ENCODE measurements at regions not wholly inside any gene's neighbourhood (a gene's known extent, or its start where the extent isn't known, plus 50 kb on each side); places are given as distances from the start of the nearest gene placed in this dataset.
"Not testable (repeated sequence)": the region's sequence is repeated elsewhere in the genome, so short reads cannot be mapped to it uniquely, and the experiment has no call there.

- DNase-seq = no peak
- Histone ChIP-seq H3K4me1 (ENCODE audit: control extremely low read depth in 1 of 4, control insufficient read depth in 4 of 4, insufficient read depth in 4 of 4, low read length in 3 of 4) (no peaks in the 10 kb centered on the region), H3K27ac (ENCODE audit: insufficient read depth in 1 of 2, low read depth in 1 of 2, low read length in 2 of 2, poor library complexity in 1 of 2, severe bottlenecking in 2 of 2) (no peak overlapping the region), H3K9me3 (ENCODE audit: control extremely low read depth in 1 of 5, control insufficient read depth in 4 of 5, insufficient read depth in 2 of 5, low read depth in 1 of 5, low read length in 4 of 5) (no peaks in the 10 kb centered on the region), H3K4me3 (ENCODE audit: control insufficient read depth in 1 of 7, extremely low read depth in 1 of 7, insufficient read depth in 4 of 7, low read depth in 2 of 7, low read length in 6 of 7) (no peak overlapping the region), H3K36me3 (ENCODE audit: control insufficient read depth in 4 of 4, insufficient read depth in 4 of 4, low read length in 3 of 4) (no peaks in the 10 kb centered on the region), H3K27me3 (replicated peaks in 2 of 5; ENCODE audit: control insufficient read depth in 4 of 5, insufficient read depth in 5 of 5, low read length in 4 of 5) (no peaks in the 10 kb centered on the region)
- ChIA-PET CTCF (no interaction called here), POLR2A (no interaction called here)
Measured at GRCh38 chr7:119090851-119091250, 866.3 kb downstream of the ANKRD7 start.

DNA sequence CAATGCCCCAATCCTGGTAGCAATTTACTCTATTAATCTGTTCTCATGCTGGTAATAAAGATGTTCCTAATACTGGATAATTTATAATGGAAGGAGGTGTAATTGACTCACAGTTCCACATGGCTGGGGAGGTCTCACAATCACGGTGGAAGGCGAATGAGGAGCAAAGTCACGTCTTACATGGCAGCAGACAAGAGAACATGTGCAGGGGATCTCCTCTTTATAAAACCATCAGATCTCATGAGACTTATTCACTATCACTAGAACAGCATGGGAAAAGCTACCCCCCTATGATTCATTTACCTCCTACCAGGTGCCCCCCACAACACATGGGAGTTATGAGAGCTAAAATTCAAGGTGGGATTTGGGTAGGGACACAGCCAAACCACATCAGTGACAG, 872.2 kb downstream of the ANKRD7 start:
- no CpG with 5 or more reads among the region's 3 CpGs for WGBS (ENCODE audit: insufficient coverage)
- Histone ChIP-seq H3K27ac (ENCODE audit: insufficient read depth in 1 of 2, low read depth in 1 of 2, low read length in 2 of 2, poor library complexity in 1 of 2, severe bottlenecking in 2 of 2) (no peak overlapping the region), H3K36me3 (ENCODE audit: control insufficient read depth in 4 of 4, insufficient read depth in 4 of 4, low read length in 3 of 4) (no peaks in the 10 kb centered on the region), H3K4me3 (ENCODE audit: control insufficient read depth in 1 of 7, extremely low read depth in 1 of 7, insufficient read depth in 4 of 7, low read depth in 2 of 7, low read length in 6 of 7) (no peak overlapping the region), H3K27me3 (replicated peaks in 2 of 5; ENCODE audit: control insufficient read depth in 4 of 5, insufficient read depth in 5 of 5, low read length in 4 of 5) (no peaks in the 10 kb centered on the region), H3K4me1 (ENCODE audit: control extremely low read depth in 1 of 4, control insufficient read depth in 4 of 4, insufficient read depth in 4 of 4, low read length in 3 of 4) (no peaks in the 10 kb centered on the region), H3K9me3 (ENCODE audit: control extremely low read depth in 1 of 5, control insufficient read depth in 4 of 5, insufficient read depth in 2 of 5, low read depth in 1 of 5, low read length in 4 of 5) (no peaks in the 10 kb centered on the region)
- ChIA-PET CTCF (no interaction called here), POLR2A (no interaction called here)
- DNase-seq = no peak

DNA sequence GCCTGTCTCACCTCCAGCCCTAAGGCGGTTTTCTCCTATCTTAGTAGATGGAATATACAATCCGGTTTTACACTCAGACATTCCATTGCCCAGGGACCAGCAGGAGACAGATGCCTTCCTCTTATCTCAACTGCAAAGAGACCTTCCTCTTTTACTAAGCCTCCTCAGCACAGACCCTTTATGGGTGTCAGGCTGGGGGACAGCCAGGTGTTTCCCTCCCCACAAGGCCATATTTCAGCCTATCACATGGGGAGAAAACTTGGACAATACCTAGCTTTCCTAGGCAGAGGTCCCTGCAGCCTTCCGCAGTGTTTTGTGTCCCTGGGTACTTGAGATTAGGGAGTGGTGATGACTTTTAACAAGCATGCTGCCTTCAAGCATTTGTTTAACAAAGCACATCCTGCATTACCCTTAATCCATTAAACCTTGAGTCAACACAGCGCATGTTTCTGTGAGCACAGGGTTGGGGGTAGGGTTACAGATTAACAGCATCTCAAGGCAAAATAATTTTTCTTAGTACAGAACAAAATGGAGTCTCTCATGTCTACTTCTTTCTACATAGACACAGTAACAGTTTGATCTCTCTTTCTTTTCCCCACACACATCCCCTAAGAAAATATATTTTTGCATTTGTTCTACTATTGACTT, 876.2 kb downstream of the ANKRD7 start:
- CTCF ChIA-PET; H3K9me3 ChIP-seq (ENCODE audit: control extremely low read depth in 1 of 5, control insufficient read depth in 4 of 5, insufficient read depth in 2 of 5, low read depth in 1 of 5, low read length in 4 of 5); H3K4me1 ChIP-seq (ENCODE audit: control extremely low read depth in 1 of 4, control insufficient read depth in 4 of 4, insufficient read depth in 4 of 4, low read length in 3 of 4); H3K27ac ChIP-seq (ENCODE audit: insufficient read depth in 1 of 2, low read depth in 1 of 2, low read length in 2 of 2, poor library complexity in 1 of 2, severe bottlenecking in 2 of 2); POLR2A ChIA-PET; DNase-seq; H3K36me3 ChIP-seq (ENCODE audit: control insufficient read depth in 4 of 4, insufficient read depth in 4 of 4, low read length in 3 of 4); H3K4me3 ChIP-seq (ENCODE audit: control insufficient read depth in 1 of 7, extremely low read depth in 1 of 7, insufficient read depth in 4 of 7, low read depth in 2 of 7, low read length in 6 of 7); H3K27me3 ChIP-seq (replicated peaks in 2 of 5; ENCODE audit: control insufficient read depth in 4 of 5, insufficient read depth in 5 of 5, low read length in 4 of 5): not testable (repeated sequence)
- WGBS (ENCODE audit: insufficient coverage) = 73% methylated on average over 3 of the region's 4 CpGs

DNA sequence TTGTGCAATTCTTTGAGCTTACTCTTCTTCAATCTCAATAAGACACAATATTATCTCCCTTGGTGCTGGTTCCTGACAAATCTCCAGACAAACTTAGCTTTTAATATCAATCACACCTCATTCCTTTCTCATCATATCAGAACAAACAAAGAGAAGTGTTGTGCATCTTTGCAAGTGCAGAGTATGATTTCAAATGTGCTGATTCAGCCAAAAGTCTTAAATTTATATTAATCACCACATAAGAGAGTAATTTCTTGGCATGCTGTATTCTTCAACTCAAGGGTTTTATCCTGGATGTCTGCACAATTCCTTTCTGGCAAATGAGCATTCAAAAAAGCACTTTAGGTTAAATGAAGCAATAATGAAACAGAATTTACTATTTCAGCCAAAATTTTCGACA, 877.8 kb downstream of the ANKRD7 start:
- Histone ChIP-seq H3K36me3 (ENCODE audit: control insufficient read depth in 4 of 4, insufficient read depth in 4 of 4, low read length in 3 of 4) (no peaks in the 10 kb centered on the region), H3K4me1 (ENCODE audit: control extremely low read depth in 1 of 4, control insufficient read depth in 4 of 4, insufficient read depth in 4 of 4, low read length in 3 of 4) (no peaks in the 10 kb centered on the region), H3K9me3 (ENCODE audit: control extremely low read depth in 1 of 5, control insufficient read depth in 4 of 5, insufficient read depth in 2 of 5, low read depth in 1 of 5, low read length in 4 of 5) (no peaks in the 10 kb centered on the region), H3K4me3 (ENCODE audit: control insufficient read depth in 1 of 7, extremely low read depth in 1 of 7, insufficient read depth in 4 of 7, low read depth in 2 of 7, low read length in 6 of 7) (no peak overlapping the region), H3K27me3 (replicated peaks in 2 of 5; ENCODE audit: control insufficient read depth in 4 of 5, insufficient read depth in 5 of 5, low read length in 4 of 5) (no peaks in the 10 kb centered on the region), H3K27ac (ENCODE audit: insufficient read depth in 1 of 2, low read depth in 1 of 2, low read length in 2 of 2, poor library complexity in 1 of 2, severe bottlenecking in 2 of 2) (no peak overlapping the region)
- WGBS (ENCODE audit: insufficient coverage) = no CpG with 5 or more reads among the region's 1 CpG
- CTCF ChIA-PET = no interaction called here
- no peak for DNase-seq
- POLR2A ChIA-PET = no interaction called here

DNA sequence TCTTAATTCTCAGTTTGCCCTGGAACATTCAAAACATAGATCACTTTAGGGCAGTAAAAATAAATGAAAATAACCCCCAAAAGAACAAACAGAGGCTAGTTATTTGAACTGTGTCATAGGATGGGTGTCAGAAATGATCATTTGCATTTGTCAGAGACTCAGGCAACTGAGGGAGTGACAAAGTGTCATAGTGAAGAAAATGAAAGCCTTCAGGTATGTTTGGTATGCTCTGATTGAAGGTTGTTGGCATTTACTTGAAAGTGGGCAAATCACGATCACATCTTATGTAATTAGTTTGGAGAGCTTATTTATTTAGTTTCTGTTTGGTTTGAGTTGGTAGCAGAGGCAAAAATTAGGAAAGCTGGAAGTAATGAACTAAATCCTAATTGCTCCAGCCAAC, 880.9 kb downstream of the ANKRD7 start:
- Histone ChIP-seq H3K36me3 (ENCODE audit: control insufficient read depth in 4 of 4, insufficient read depth in 4 of 4, low read length in 3 of 4) (no peaks in the 10 kb centered on the region), H3K27me3 (replicated peaks in 2 of 5; ENCODE audit: control insufficient read depth in 4 of 5, insufficient read depth in 5 of 5, low read length in 4 of 5) (no peaks in the 10 kb centered on the region), H3K4me1 (ENCODE audit: control extremely low read depth in 1 of 4, control insufficient read depth in 4 of 4, insufficient read depth in 4 of 4, low read length in 3 of 4) (no peaks in the 10 kb centered on the region), H3K4me3 (ENCODE audit: control insufficient read depth in 1 of 7, extremely low read depth in 1 of 7, insufficient read depth in 4 of 7, low read depth in 2 of 7, low read length in 6 of 7) (no peak overlapping the region), H3K9me3 (ENCODE audit: control extremely low read depth in 1 of 5, control insufficient read depth in 4 of 5, insufficient read depth in 2 of 5, low read depth in 1 of 5, low read length in 4 of 5) (peaks cover 0 to 3% (median 0%) of the 10 kb centered on the region in 5 experiments), H3K27ac (ENCODE audit: insufficient read depth in 1 of 2, low read depth in 1 of 2, low read length in 2 of 2, poor library complexity in 1 of 2, severe bottlenecking in 2 of 2) (no peak overlapping the region)
- no CpG with 5 or more reads among the region's 1 CpG for WGBS (ENCODE audit: insufficient coverage)
- ChIA-PET POLR2A (no interaction called here), CTCF (no interaction called here)
- no peak for DNase-seq

- H3K36me3 ChIP-seq (ENCODE audit: control insufficient read depth in 4 of 4, insufficient read depth in 4 of 4, low read length in 3 of 4) = no peaks in the 10 kb centered on the region
- H3K27me3 ChIP-seq (replicated peaks in 2 of 5; ENCODE audit: control insufficient read depth in 4 of 5, insufficient read depth in 5 of 5, low read length in 4 of 5) = no peaks in the 10 kb centered on the region
- ChIA-PET CTCF (interaction anchor here (1.3 kb wide), 1 partner anchor 10 kb away, joined by 3 read pairs; no protein-coding TSS in a partner anchor), POLR2A (no interaction called here)
- H3K9me3 ChIP-seq (ENCODE audit: control extremely low read depth in 1 of 5, control insufficient read depth in 4 of 5, insufficient read depth in 2 of 5, low read depth in 1 of 5, low read length in 4 of 5) = no peaks in the 10 kb centered on the region
- 96% methylated on average over 8 of the region's 8 CpGs for WGBS (ENCODE audit: insufficient coverage)
- DNase-seq = no peak
- H3K4me1 ChIP-seq (ENCODE audit: control extremely low read depth in 1 of 4, control insufficient read depth in 4 of 4, insufficient read depth in 4 of 4, low read length in 3 of 4) = no peaks in the 10 kb centered on the region
- H3K27ac ChIP-seq (ENCODE audit: insufficient read depth in 1 of 2, low read depth in 1 of 2, low read length in 2 of 2, poor library complexity in 1 of 2, severe bottlenecking in 2 of 2) = no peak overlapping the region
- no peak overlapping the region for H3K4me3 ChIP-seq (ENCODE audit: control insufficient read depth in 1 of 7, extremely low read depth in 1 of 7, insufficient read depth in 4 of 7, low read depth in 2 of 7, low read length in 6 of 7)
Measured at GRCh38 chr7:119123326-119123725, 898.8 kb downstream of the ANKRD7 start.

- DNase-seq = no peak
- no peaks in the 10 kb centered on the region for H3K27me3 ChIP-seq (replicated peaks in 2 of 5; ENCODE audit: control insufficient read depth in 4 of 5, insufficient read depth in 5 of 5, low read length in 4 of 5)
- no peak overlapping the region for H3K27ac ChIP-seq (ENCODE audit: insufficient read depth in 1 of 2, low read depth in 1 of 2, low read length in 2 of 2, poor library complexity in 1 of 2, severe bottlenecking in 2 of 2)
- WGBS (ENCODE audit: insufficient coverage) = no CpG with 5 or more reads among the region's 3 CpGs
- no peak overlapping the region for H3K4me3 ChIP-seq (ENCODE audit: control insufficient read depth in 1 of 7, extremely low read depth in 1 of 7, insufficient read depth in 4 of 7, low read depth in 2 of 7, low read length in 6 of 7)
- H3K36me3 ChIP-seq (ENCODE audit: control insufficient read depth in 4 of 4, insufficient read depth in 4 of 4, low read length in 3 of 4) = no peaks in the 10 kb centered on the region
- CTCF ChIA-PET = no interaction called here
- POLR2A ChIA-PET = no interaction called here
- no peaks in the 10 kb centered on the region for H3K4me1 ChIP-seq (ENCODE audit: control extremely low read depth in 1 of 4, control insufficient read depth in 4 of 4, insufficient read depth in 4 of 4, low read length in 3 of 4)
- no peaks in the 10 kb centered on the region for H3K9me3 ChIP-seq (ENCODE audit: control extremely low read depth in 1 of 5, control insufficient read depth in 4 of 5, insufficient read depth in 2 of 5, low read depth in 1 of 5, low read length in 4 of 5)
Measured at GRCh38 chr7:119127706-119128105, 903.2 kb downstream of the ANKRD7 start.
